ENCODE measurements at regions not wholly inside any gene's neighbourhood (a gene's known extent, or its start where the extent isn't known, plus 50 kb on each side); places are given as distances from the start of the nearest gene placed in this dataset.
"Not testable (repeated sequence)": the region's sequence is repeated elsewhere in the genome, so short reads cannot be mapped to it uniquely, and the experiment has no call there.

- no peak for DNase-seq (ENCODE audit: low read depth in 1 of 2, low spot score in 1 of 2)
- no peak for TF ChIP-seq JUND (IDR thresholded peaks at IDR 0.05; ENCODE audit: low read depth)
- in situ Hi-C loops (cut with HindIII; ENCODE audit: low pct_unique_long_range_greater_than_20kb, low sequenced_read_pairs), result no loop called here
These were observed 96.2 kb upstream of the NAP1L1 start for GRCh38 chr12:76180401-76181277.

GRCh38 chr12:76178452-76178851 lies 94.0 kb upstream of the NAP1L1 start:
- DNase-seq (ENCODE audit: low read depth in 1 of 2, low spot score in 1 of 2), result no peak
- in situ Hi-C loops (cut with HindIII; ENCODE audit: low pct_unique_long_range_greater_than_20kb, low sequenced_read_pairs), result no loop called here
- TF ChIP-seq JUND (IDR thresholded peaks at IDR 0.05; ENCODE audit: low read depth), result no peak

- no peak for DNase-seq (ENCODE audit: low read depth in 1 of 2, low spot score in 1 of 2)
- in situ Hi-C loops (cut with HindIII; ENCODE audit: low pct_unique_long_range_greater_than_20kb, low sequenced_read_pairs), result no loop called here
- no peak for TF ChIP-seq JUND (IDR thresholded peaks at IDR 0.05; ENCODE audit: low read depth)
These were observed 93.3 kb upstream of the NAP1L1 start for GRCh38 chr12:76177821-76178220.

- DNase-seq (ENCODE audit: low read depth in 1 of 2, low spot score in 1 of 2), result no peak
- in situ Hi-C loops (cut with HindIII; ENCODE audit: low pct_unique_long_range_greater_than_20kb, low sequenced_read_pairs), result no loop called here
- no peak for TF ChIP-seq JUND (IDR thresholded peaks at IDR 0.05; ENCODE audit: low read depth)
These were observed 92.5 kb upstream of the NAP1L1 start for GRCh38 chr12:76176940-76177339.

- in situ Hi-C loops (cut with HindIII; ENCODE audit: low pct_unique_long_range_greater_than_20kb, low sequenced_read_pairs); DNase-seq (ENCODE audit: low read depth in 1 of 2, low spot score in 1 of 2): not testable (repeated sequence)
These were observed 91.5 kb upstream of the NAP1L1 start for GRCh38 chr12:76175946-76176345.

GRCh38 chr12:76173756-76174155 lies 89.3 kb upstream of the NAP1L1 start:
- no peak for TF ChIP-seq JUND (IDR thresholded peaks at IDR 0.05; ENCODE audit: low read depth)
- in situ Hi-C loops (cut with HindIII; ENCODE audit: low pct_unique_long_range_greater_than_20kb, low sequenced_read_pairs), result no loop called here
- no peak for DNase-seq (ENCODE audit: low read depth in 1 of 2, low spot score in 1 of 2)

GRCh38 chr12:76158518-76159321 lies 74.2 kb upstream of the NAP1L1 start:
- TF ChIP-seq JUND (IDR thresholded peaks at IDR 0.05; ENCODE audit: low read depth), result no peak
- DNase-seq (ENCODE audit: low read depth in 1 of 2, low spot score in 1 of 2), result peak; percentile 27 to 74
- in situ Hi-C loops (cut with HindIII; ENCODE audit: low pct_unique_long_range_greater_than_20kb, low sequenced_read_pairs), result no loop called here

GRCh38 chr12:76156726-76157125 lies 72.2 kb upstream of the NAP1L1 start:
- DNase-seq (ENCODE audit: low read depth in 1 of 2, low spot score in 1 of 2), result no peak
- in situ Hi-C loops (cut with HindIII; ENCODE audit: low pct_unique_long_range_greater_than_20kb, low sequenced_read_pairs), result no loop called here
- no peak for TF ChIP-seq JUND (IDR thresholded peaks at IDR 0.05; ENCODE audit: low read depth)

- no peak for DNase-seq (ENCODE audit: low read depth in 1 of 2, low spot score in 1 of 2)
- no peak for TF ChIP-seq JUND (IDR thresholded peaks at IDR 0.05; ENCODE audit: low read depth)
- in situ Hi-C loops (cut with HindIII; ENCODE audit: low pct_unique_long_range_greater_than_20kb, low sequenced_read_pairs), result no loop called here
These were observed 71.8 kb upstream of the NAP1L1 start for GRCh38 chr12:76156314-76156713.

- in situ Hi-C loops (cut with HindIII; ENCODE audit: low pct_unique_long_range_greater_than_20kb, low sequenced_read_pairs), result no loop called here
These were observed 70.7 kb upstream of the NAP1L1 start for GRCh38 chr12:76155157-76155670.

GRCh38 chr12:76153616-76154015 lies 69.1 kb upstream of the NAP1L1 start:
- no peak for DNase-seq (ENCODE audit: low read depth in 1 of 2, low spot score in 1 of 2)
- TF ChIP-seq JUND (IDR thresholded peaks at IDR 0.05; ENCODE audit: low read depth), result no peak
- in situ Hi-C loops (cut with HindIII; ENCODE audit: low pct_unique_long_range_greater_than_20kb, low sequenced_read_pairs), result no loop called here

More at GRCh38 chr12:76155157-76155670, 70.7 kb upstream of the NAP1L1 start:
- no peak for TF ChIP-seq JUND (IDR thresholded peaks at IDR 0.05; ENCODE audit: low read depth)
- DNase-seq (ENCODE audit: low read depth in 1 of 2, low spot score in 1 of 2), result no peak

- TF ChIP-seq JUND (IDR thresholded peaks at IDR 0.05; ENCODE audit: low read depth), result no peak
- no peak for DNase-seq (ENCODE audit: low read depth in 1 of 2, low spot score in 1 of 2)
- in situ Hi-C loops (cut with HindIII; ENCODE audit: low pct_unique_long_range_greater_than_20kb, low sequenced_read_pairs), result no loop called here
These were observed 67.8 kb upstream of the NAP1L1 start for GRCh38 chr12:76152181-76152807.

GRCh38 chr12:76144245-76144549 lies 59.7 kb upstream of the NAP1L1 start:
- TF ChIP-seq JUND (IDR thresholded peaks at IDR 0.05; ENCODE audit: low read depth), result no peak
- DNase-seq (ENCODE audit: low read depth in 1 of 2, low spot score in 1 of 2), result peak in 1 of 2 experiments; percentile 30
- in situ Hi-C loops (cut with HindIII; ENCODE audit: low pct_unique_long_range_greater_than_20kb, low sequenced_read_pairs), result no loop called here
